Endodermal cell (in vitro differentiated cells): ENCODE measurements at regions not wholly inside any gene's neighbourhood (a gene's known extent, or its start where the extent isn't known, plus 50 kb on each side); places are given as distances from the start of the nearest gene placed in this dataset.

Experiments used
- DNase-seq: peaks from one replicate; pipeline ENCODE4 v3.0.0-alpha.2; 2017
- H3K27ac ChIP-seq: 2 replicates; pipeline ENCODE4 v1.5.1; 2013; ENCODE audit warnings: mild to moderate bottlenecking, low read depth, low read length, moderate library complexity
- H3K27me3 ChIP-seq: 2 replicates; pipeline ENCODE4 v1.6.1; 2013; ENCODE audit warnings: mild to moderate bottlenecking, low read length, moderate library complexity; ENCODE audit not compliant: insufficient read depth, control insufficient read depth, poor library complexity, severe bottlenecking
- H3K36me3 ChIP-seq: 2 replicates; pipeline ENCODE4 v1.7.0; 2013; ENCODE audit warnings: mild to moderate bottlenecking, low read length, moderate library complexity; ENCODE audit not compliant: control insufficient read depth, insufficient read depth
- H3K4me1 ChIP-seq: one replicate; pipeline ENCODE4 v1.7.0; 2013; ENCODE audit warnings: low read length; ENCODE audit not compliant: control insufficient read depth, insufficient read depth
- H3K4me3 ChIP-seq: 2 replicates; pipeline ENCODE4 v1.5.1; 2013; ENCODE audit warnings: mild to moderate bottlenecking, low read length, moderate library complexity
- H3K9ac ChIP-seq: 2 replicates; pipeline ENCODE4 v1.6.1; 2013; ENCODE audit warnings: mild to moderate bottlenecking, low read length, moderate library complexity; ENCODE audit not compliant: poor library complexity, severe bottlenecking; ENCODE audit errors: extremely low read depth
- H3K9me3 ChIP-seq: 2 replicates; pipeline ENCODE4 v1.6.1; 2013; ENCODE audit warnings: mild to moderate bottlenecking, low read length, moderate library complexity; ENCODE audit not compliant: control insufficient read depth
- H3K27ac Mint-ChIP-seq: 2 replicates; pipeline ENCODE4 v1.8.0; 2020; ENCODE audit warnings: mixed read lengths
- H3K27me3 Mint-ChIP-seq: 2 replicates; pipeline ENCODE4 v1.8.0; 2021; ENCODE audit warnings: mild to moderate bottlenecking, mixed read lengths; ENCODE audit not compliant: insufficient read depth
- H3K36me3 Mint-ChIP-seq: 2 replicates; pipeline ENCODE4 v1.8.0; 2020; ENCODE audit warnings: low read depth, mixed read lengths
- H3K4me1 Mint-ChIP-seq: 2 replicates; pipeline ENCODE4 v1.8.0; 2020; ENCODE audit warnings: mixed read lengths
- H3K4me3 Mint-ChIP-seq: 2 replicates; pipeline ENCODE4 v1.8.0; 2020; ENCODE audit warnings: mild to moderate bottlenecking, moderate library complexity, mixed read lengths
- H3K9me3 Mint-ChIP-seq: 2 replicates; pipeline ENCODE4 v1.8.0; 2020; ENCODE audit warnings: mild to moderate bottlenecking, mixed read lengths
- WGBS, 2 experiments: methylation state at CpG; one replicate each; pipeline versions ENCODE4 v1.1.5 to v1.1.7; 2013; ENCODE audit warnings: missing lambda C conversion rate in 2 of 2, mixed read lengths in 1 of 2; ENCODE audit not compliant: insufficient coverage in 1 of 2, insufficient read length in 1 of 2; 5-methylcytosine and 5-hydroxymethylcytosine counted together
- TF ChIP-seq, protein P1 (sequence below): fragments of 200-600 bp; sonication (generic); conservative IDR thresholded peaks from 2 replicates; pipeline ENCODE4 v1.5.0; 2021; ENCODE audit warnings: antibody characterized with exemption, mild to moderate bottlenecking

DNA sequence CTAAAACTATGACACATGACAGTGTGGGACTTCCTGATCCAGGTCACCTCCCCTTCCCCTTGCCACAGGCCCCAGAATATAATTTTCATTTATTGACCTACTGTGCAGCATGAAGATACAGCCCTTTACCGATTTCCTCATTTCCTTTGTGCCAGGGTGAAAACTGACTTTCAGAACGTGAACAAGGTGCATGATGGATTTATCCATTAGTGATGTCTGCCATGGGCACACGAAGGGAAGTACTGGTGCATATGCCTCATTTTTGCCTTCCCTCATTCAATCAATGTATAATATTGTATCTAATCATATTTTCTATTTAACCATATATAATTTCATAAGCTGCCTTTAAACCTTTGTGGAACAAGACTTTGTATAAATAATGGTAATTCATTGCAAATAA is 144.4 kb upstream of the WNT4 start:
- Histone ChIP-seq H3K4me1 (peaks cover 4% of the 10 kb centered on the region), H3K36me3 (no peaks in the 10 kb centered on the region), H3K27ac (no peak overlapping the region), H3K27me3 (no peaks in the 10 kb centered on the region), H3K4me3 (no peak overlapping the region), H3K9me3 (no peaks in the 10 kb centered on the region), H3K9ac (no peak overlapping the region)
- Mint-ChIP-seq H3K27ac (no peak overlapping the region), H3K27me3 (peaks cover 2% of the 10 kb centered on the region), H3K36me3 (no peaks in the 10 kb centered on the region), H3K4me3 (no peak overlapping the region), H3K4me1 (no peaks in the 10 kb centered on the region), H3K9me3 (no peaks in the 10 kb centered on the region)
- TF ChIP-seq, protein P1, sequence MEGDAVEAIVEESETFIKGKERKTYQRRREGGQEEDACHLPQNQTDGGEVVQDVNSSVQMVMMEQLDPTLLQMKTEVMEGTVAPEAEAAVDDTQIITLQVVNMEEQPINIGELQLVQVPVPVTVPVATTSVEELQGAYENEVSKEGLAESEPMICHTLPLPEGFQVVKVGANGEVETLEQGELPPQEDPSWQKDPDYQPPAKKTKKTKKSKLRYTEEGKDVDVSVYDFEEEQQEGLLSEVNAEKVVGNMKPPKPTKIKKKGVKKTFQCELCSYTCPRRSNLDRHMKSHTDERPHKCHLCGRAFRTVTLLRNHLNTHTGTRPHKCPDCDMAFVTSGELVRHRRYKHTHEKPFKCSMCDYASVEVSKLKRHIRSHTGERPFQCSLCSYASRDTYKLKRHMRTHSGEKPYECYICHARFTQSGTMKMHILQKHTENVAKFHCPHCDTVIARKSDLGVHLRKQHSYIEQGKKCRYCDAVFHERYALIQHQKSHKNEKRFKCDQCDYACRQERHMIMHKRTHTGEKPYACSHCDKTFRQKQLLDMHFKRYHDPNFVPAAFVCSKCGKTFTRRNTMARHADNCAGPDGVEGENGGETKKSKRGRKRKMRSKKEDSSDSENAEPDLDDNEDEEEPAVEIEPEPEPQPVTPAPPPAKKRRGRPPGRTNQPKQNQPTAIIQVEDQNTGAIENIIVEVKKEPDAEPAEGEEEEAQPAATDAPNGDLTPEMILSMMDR = no peak
- no peak for DNase-seq
- WGBS, 2 experiments = 93 to 95% methylated on average over 2 to 3 of the region's 3 CpGs

DNA sequence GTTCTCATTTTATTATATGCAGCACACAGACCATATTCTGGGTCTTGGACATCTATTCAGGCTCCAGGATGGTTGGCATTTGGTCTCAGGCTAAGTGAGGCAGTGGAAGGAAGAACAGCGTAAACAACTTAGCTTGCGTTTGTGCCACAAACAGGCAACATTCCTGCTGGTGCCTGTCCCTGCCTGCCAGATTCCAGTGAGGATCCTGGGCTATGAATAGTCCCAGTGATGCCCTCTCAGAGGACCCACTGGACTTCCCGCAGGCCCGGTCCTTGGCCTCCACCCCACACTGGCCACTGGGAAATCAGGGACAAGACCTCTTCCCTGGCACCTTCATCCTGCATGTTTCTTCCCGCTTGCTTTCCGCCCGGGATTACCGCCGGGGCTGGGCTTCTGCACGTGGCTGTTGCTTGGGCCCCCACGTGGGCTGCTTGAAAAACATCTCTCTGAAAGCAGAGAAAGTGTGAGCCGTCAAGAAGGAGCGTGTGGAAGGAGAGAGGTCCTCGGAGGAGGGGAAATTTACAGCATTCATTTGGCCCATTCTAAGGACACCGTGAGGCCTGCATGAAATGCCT is 145.1 kb upstream of the WNT4 start:
- DNase-seq = peak; percentile 59
- TF ChIP-seq, protein P1 = no peak
- Mint-ChIP-seq H3K9me3 (no peaks in the 10 kb centered on the region), H3K4me1 (no peaks in the 10 kb centered on the region), H3K27ac (no peak overlapping the region), H3K36me3 (no peaks in the 10 kb centered on the region), H3K27me3 (peaks cover 2% of the 10 kb centered on the region), H3K4me3 (no peak overlapping the region)
- H3K9ac ChIP-seq = no peak overlapping the region
- no peak overlapping the region for H3K4me3 ChIP-seq
- H3K9me3 ChIP-seq = no peaks in the 10 kb centered on the region
- H3K27ac ChIP-seq = no peak overlapping the region
- no peaks in the 10 kb centered on the region for H3K27me3 ChIP-seq
- no peaks in the 10 kb centered on the region for H3K36me3 ChIP-seq
- H3K4me1 ChIP-seq = peaks cover 4% of the 10 kb centered on the region
- WGBS, 2 experiments = 74 to 75% methylated on average over 12 to 15 of the region's 15 CpGs

DNA sequence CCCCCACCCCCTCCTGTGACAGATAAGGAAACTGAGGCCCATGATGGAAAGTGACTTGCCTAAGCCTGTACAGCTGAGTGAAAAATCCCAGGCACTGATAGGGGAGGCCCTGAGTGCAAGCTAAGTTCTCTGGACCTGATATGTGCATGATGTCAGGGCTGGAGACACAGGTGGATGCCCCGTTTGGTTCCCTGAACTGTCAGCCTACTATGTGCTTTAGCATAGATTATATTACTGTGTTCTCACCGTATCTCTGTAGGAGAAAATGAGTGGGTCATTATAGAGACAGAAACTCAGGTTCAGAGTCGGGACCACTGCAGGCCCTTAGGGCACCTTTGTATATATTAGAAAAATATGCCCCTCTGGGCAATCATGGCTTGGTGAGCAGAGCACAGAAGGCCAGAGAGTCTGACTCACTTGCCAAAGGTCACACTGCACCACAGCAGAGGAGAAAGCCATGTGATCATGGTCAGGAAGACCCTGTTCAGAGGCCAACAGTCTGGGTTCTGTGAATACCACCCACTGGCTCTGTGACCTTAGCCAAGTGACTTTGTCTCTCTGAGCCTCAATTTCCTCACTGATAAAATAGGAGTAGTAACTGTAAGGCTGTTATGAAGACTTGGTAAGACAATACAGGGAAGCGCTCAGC is 145.8 kb upstream of the WNT4 start:
- Mint-ChIP-seq H3K9me3 (no peaks in the 10 kb centered on the region), H3K36me3 (no peaks in the 10 kb centered on the region), H3K27ac (no peak overlapping the region), H3K27me3 (peaks cover 2% of the 10 kb centered on the region), H3K4me1 (no peaks in the 10 kb centered on the region), H3K4me3 (no peak overlapping the region)
- DNase-seq = no peak
- H3K36me3 ChIP-seq = no peaks in the 10 kb centered on the region
- no peaks in the 10 kb centered on the region for H3K9me3 ChIP-seq
- H3K27me3 ChIP-seq = no peaks in the 10 kb centered on the region
- TF ChIP-seq, protein P1 = no peak
- H3K4me1 ChIP-seq = peaks cover 4% of the 10 kb centered on the region
- 94 to 95% methylated on average over 4 of the region's 4 CpGs for WGBS, 2 experiments
- H3K27ac ChIP-seq = no peak overlapping the region
- no peak overlapping the region for H3K4me3 ChIP-seq
- H3K9ac ChIP-seq = no peak overlapping the region
